HEK293T (cell line): ENCODE measurements at regions not wholly inside any gene's neighbourhood (a gene's known extent, or its start where the extent isn't known, plus 50 kb on each side); places are given as distances from the start of the nearest gene placed in this dataset.

Experiments used
- BHLHE40 ChIP-seq: fragments of 450-650 bp; IDR thresholded peaks from 2 replicates; pipeline ENCODE4 v1.6.1; 2016; ENCODE audit warnings: mild to moderate bottlenecking, moderate library complexity, borderline replicate concordance
- CTBP1 ChIP-seq: fragments of 450-650 bp; IDR thresholded peaks from 2 replicates; pipeline ENCODE4 v1.6.1; 2016; ENCODE audit warnings: borderline replicate concordance
- ELF4 ChIP-seq: fragments of 450-650 bp; IDR thresholded peaks from 2 replicates; pipeline ENCODE4 v1.6.1; 2017; ENCODE audit warnings: antibody characterized with exemption
- FOXM1 ChIP-seq: fragments of 450-650 bp; IDR thresholded peaks from 2 replicates; pipeline ENCODE4 v1.6.1; 2017; ENCODE audit warnings: mild to moderate bottlenecking, borderline replicate concordance
- HDGF ChIP-seq: fragments of 450-650 bp; IDR thresholded peaks from 2 replicates; pipeline ENCODE4 v1.6.1; 2017; ENCODE audit warnings: antibody characterized with exemption, borderline replicate concordance
- L3MBTL2 ChIP-seq: fragments of 450-650 bp; conservative IDR thresholded peaks from 2 replicates; pipeline ENCODE4 v1.6.1; 2016; ENCODE audit warnings: mild to moderate bottlenecking
- LEF1 ChIP-seq: fragments of 450-650 bp; IDR thresholded peaks from 2 replicates; pipeline ENCODE4 v1.6.1; 2017; ENCODE audit warnings: mild to moderate bottlenecking, borderline replicate concordance
- PKNOX1 ChIP-seq: fragments of 450-650 bp; IDR thresholded peaks from 2 replicates; pipeline ENCODE4 v1.6.1; 2016
- SP1 ChIP-seq: fragments of 450-650 bp; IDR thresholded peaks from 2 replicates; pipeline ENCODE4 v1.6.1; 2017
- SUZ12 ChIP-seq: fragments of 450-650 bp; IDR thresholded peaks from 2 replicates; pipeline ENCODE4 v1.6.1; 2016; ENCODE audit warnings: mild to moderate bottlenecking
- TARDBP ChIP-seq: fragments of 450-650 bp; IDR thresholded peaks from 2 replicates; pipeline ENCODE4 v1.6.1; 2016

GRCh38 chr18:10152475-10152874, 238.7 kb downstream of the VAPA start:
- TF ChIP-seq BHLHE40 (no peak), SP1 (no peak), SUZ12 (no peak), CTBP1 (no peak), ELF4 (no peak), FOXM1 (no peak), LEF1 (no peak), L3MBTL2 (no peak), TARDBP (no peak), HDGF (no peak), PKNOX1 (no peak)
